ENCODE measurements at regions not wholly inside any gene's neighbourhood (a gene's known extent, or its start where the extent isn't known, plus 50 kb on each side); places are given as distances from the start of the nearest gene placed in this dataset.

GRCh38 chr2:134203175-134203574 lies 50.7 kb upstream of the MGAT5 start:
- intact Hi-C loops (cut with DNase I): no loop called here
- no peak for DNase-seq
